HG03159 (cell line): ENCODE measurements at regions not wholly inside any gene's neighbourhood (a gene's known extent, or its start where the extent isn't known, plus 50 kb on each side); places are given as distances from the start of the nearest gene placed in this dataset.

Experiments
- ATAC-seq: cut with Tn5 transposase; IDR thresholded peaks from one replicate; pipeline ENCODE4 v1.9.1; 2021; ENCODE audit warnings: mild to moderate bottlenecking, moderate library complexity; ENCODE audit not compliant: unreplicated experiment

DNA sequence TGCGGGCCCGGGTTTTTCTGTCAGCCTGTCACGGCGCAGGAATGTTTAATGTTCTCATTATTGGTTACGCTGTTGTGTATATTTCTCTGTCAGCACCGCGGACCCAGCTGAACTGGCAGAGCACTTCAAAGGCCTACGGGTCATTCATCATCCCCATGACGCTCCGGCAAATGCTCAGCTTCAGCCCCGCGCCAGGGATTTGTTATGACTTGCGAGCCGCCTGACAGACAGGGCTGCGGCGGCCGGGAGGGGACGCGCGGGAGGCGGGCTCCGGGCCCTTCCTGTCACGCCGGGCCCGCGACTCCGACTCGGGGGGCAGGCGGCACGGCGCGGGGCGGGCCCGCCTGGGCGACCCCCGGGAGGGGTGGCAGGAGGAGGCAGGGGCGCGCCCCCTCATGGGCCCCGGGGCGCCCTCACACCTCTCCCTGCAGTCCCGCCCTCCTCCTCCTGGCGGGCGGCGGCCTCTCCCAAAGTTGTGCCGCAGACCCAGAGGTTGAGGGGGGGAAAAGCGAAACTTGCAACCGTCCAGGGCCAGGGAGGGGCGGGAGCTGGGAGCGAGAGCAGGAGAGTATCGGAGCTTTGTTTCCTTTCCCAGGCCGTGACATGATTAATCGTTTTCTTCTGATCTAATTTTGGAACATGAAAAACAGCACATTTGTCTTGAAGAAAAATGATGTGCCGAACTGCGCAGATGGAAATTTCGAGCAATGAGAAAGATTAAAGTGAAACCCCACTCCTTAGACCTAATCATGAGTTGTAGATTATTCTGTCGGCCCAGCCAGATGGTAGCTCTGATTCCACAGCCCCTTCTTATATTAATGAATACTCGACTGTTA, 59.3 kb upstream of the COMTD1 start:
- peak; percentile 84 for ATAC-seq

DNA sequence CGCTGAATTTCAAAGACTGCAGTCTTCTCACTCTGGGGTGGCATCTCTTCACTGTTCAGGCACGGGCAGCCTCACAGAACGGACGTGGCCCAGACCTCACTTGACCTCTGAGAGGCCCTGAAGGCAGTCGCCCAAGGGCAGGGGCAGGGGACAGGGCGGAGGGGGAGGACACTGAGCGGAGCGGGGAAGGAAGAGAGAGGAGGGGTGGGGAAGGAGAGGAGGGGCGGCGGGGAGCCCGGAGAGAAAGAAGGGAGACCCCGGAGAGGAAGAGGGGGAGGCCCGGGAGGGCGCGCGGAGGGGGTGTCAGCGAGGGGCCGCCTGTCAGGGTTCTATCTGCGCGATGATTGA, 58.7 kb upstream of the COMTD1 start:
- peak; percentile 7 for ATAC-seq

DNA sequence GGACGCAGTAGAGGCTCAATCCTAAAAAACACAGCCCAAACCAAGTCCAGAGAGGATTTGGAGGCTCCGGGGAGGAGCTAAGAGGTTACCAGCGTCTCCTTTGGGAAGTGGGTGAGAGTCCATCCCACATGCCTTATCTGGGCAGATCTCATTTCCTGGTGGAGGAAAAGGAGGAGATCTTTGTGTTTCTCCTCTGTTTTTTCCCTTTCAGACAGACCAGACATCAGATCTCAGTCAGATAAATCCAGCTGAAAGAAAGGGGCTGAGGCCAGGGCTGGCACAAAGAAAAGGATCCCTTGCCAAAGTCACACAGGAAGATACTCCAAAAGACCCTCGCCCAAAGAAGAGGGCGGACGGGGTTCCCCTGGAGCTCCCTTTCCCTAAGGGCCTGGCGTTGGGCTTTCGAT, 58.3 kb upstream of the COMTD1 start:
- ATAC-seq, result no peak

DNA sequence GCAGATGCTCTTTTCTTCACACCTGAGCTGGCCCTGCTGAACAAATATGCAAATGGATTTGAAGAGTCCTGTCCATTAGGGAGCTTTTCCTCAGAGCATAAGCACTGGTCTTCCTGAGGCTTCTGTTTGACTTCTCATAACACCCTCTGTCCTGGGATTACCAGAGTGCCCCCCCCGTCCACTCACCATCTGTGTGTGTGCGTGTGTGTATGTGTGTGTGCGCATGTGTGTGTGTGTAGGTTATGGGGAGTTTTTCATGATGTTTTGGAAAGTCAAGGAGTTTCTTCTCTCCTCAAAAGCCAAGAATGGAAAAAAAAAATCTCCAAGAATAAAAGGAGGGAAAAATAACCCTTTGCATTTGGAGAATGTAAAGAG, 57.7 kb upstream of the COMTD1 start:
- ATAC-seq, result no peak

DNA sequence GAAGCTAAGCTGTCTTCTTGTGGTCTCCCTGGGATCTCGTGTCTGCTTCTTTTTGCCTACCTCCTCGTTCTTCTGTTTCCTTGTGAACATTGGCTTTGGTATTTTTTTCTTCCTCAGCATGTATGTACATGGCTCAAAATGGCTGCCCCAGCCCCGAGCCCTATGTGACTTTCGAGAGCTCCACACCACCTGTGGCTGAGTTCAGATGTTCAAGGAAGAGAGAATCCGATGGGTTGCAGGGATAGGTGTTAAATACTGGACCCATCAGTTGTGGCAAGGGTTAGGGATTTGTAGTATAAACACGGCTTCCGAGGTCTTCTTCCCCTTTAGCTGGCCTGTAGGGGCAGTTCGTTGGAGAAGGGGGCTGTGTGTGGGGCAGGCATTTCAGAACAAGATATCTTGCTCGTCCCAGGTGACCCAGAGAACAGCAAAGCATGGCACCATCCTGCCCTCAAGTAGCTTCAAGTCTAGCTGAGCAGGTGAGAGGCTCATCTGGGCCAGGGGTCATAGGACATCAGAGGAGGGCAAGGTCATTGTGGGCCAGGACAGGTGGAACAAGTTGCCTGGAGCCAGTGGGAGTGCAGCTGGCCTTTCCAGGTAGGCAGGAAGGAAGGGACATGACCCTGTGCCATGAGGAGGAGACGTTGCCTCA, 57.2 kb upstream of the COMTD1 start:
- no peak for ATAC-seq

DNA sequence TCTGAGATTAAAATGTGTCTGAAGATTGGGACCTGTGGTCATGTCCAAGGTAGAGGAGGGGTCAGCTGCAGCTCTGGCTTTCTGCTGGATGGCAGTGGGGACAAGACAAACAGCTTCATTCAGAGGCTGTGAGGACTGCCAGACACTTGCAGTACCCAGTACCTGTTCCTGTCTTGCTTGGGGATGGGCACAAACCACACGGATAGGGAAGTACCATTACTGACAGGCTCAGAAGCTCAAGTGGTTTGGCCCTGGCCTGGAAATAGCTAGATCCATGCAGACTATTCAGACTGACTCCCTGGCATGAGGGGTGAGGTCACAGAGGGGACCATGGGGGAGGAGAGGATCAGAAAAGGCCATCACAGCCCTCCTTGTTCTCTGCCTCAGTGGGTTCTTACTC, 56.0 kb upstream of the COMTD1 start:
- no peak for ATAC-seq

DNA sequence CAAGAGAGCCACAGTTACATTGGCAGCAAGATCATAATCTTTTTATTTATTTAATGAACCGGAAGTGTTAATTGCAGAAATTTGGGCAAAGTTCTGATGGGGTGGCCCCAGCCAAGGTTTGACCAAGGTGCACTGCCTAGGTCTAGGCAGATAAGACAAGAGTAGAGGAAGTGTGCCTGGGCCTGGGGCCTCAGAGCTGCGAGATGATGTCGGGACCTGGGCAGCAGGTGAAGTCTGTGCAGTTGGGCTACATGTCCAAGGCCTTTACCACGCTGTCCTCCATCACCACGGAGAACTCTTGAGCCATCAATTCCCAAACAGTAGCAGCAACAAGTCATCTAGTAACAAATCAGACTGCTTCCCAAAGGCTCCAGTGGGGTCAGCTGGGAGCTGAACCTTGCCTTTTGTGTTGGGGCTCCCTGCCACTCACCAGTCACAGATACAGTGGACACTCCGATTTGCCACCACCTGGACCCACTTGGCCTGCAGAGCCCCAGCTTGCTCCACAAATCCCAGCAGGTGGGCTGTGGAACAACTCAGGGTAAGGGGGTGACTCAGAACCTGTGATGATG, 52.5 kb upstream of the COMTD1 start:
- no peak for ATAC-seq

DNA sequence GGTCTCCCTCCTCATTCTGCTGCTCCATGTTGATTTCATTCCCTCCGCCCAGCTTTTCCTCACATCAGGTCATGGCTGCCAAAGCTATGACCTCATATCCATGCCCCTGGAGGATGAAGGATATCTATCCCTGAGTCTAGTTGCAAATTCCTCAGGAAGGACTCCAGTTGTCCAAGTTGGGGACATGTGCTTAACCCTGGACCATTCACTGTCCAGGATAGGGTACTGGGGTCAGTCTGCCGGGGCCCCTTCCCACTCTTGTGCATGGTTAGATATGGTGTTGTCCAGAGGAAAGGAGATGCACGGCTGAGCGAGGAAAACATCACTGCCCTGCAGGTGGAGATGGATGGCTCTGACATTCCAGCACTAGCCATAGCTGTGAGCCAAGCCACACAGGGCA, 51.9 kb upstream of the COMTD1 start:
- no peak for ATAC-seq

DNA sequence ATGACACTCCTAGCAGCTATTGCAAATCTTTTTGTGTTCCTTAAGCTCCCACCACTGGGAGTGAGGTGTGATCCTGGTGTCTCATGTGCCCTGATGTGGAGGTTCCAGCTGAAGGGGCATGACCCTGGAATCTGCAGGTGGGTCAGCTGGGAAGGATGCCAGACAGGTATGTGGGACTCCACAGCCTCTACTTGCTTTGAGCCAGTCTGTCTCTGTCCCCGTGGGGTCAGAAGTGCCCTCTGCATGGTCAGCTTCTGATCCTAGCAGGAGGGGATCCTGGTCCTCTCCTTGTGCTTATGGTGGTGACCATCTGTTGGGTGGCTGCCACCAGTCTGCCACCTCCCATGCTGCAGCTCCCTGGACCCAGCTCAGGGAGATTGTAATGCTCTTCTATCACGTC, 51.1 kb upstream of the COMTD1 start:
- no peak for ATAC-seq
